ENCODE measurements at regions not wholly inside any gene's neighbourhood (a gene's known extent, or its start where the extent isn't known, plus 50 kb on each side); places are given as distances from the start of the nearest gene placed in this dataset.
"Not testable (repeated sequence)": the region's sequence is repeated elsewhere in the genome, so short reads cannot be mapped to it uniquely, and the experiment has no call there.

DNA sequence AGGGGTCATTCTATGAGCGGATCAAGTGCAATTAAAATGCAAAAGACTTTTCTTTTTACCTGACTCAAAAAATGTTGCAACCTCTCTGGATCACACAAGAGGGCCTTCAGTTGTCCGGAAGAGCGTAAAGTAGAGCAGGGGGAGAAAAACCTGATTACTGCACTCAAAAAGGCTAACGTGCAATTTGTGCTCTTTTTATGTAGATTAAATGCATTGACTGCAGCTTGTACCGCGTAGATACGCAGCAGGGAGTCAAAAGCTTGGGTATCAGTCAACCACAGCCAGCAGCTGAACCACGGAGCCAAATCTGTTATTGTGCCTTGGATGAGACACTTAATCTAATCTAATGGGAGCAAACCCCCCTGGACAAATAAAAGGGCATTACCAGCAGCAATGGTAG lies 107.3 kb upstream of the RAI2 start:
- TF ChIP-seq, protein P1, sequence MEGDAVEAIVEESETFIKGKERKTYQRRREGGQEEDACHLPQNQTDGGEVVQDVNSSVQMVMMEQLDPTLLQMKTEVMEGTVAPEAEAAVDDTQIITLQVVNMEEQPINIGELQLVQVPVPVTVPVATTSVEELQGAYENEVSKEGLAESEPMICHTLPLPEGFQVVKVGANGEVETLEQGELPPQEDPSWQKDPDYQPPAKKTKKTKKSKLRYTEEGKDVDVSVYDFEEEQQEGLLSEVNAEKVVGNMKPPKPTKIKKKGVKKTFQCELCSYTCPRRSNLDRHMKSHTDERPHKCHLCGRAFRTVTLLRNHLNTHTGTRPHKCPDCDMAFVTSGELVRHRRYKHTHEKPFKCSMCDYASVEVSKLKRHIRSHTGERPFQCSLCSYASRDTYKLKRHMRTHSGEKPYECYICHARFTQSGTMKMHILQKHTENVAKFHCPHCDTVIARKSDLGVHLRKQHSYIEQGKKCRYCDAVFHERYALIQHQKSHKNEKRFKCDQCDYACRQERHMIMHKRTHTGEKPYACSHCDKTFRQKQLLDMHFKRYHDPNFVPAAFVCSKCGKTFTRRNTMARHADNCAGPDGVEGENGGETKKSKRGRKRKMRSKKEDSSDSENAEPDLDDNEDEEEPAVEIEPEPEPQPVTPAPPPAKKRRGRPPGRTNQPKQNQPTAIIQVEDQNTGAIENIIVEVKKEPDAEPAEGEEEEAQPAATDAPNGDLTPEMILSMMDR (IDR thresholded peaks at IDR 0.05; ENCODE audit: borderline replicate concordance, insufficient read depth, low read depth, low read length), result no peak
- H3K4me3 ChIP-seq (ENCODE audit: low read depth, low read length), result no peak overlapping the region

DNA sequence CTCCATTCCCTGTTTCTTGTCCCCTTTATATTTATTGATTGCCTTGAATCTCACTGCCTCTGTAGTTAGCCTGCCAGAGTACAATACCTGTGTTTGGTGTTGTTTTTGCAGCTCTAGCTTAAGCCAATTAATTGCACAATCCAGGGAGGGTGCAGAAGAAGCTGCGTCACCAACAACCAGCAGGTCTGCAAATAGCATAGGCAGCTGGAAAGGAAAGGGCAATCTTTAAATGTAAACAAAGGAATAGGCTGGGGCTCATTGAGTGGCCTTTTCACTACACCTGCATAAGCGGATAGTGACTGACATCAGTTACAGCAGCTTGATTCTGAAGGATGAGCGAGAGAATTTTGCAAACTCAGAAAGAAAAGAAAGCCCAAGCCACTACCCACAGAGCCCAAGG lies 106.8 kb upstream of the RAI2 start:
- H3K4me3 ChIP-seq (ENCODE audit: low read depth, low read length), result no peak overlapping the region
- TF ChIP-seq, protein P1 (IDR thresholded peaks at IDR 0.05; ENCODE audit: borderline replicate concordance, insufficient read depth, low read depth, low read length), result no peak

DNA sequence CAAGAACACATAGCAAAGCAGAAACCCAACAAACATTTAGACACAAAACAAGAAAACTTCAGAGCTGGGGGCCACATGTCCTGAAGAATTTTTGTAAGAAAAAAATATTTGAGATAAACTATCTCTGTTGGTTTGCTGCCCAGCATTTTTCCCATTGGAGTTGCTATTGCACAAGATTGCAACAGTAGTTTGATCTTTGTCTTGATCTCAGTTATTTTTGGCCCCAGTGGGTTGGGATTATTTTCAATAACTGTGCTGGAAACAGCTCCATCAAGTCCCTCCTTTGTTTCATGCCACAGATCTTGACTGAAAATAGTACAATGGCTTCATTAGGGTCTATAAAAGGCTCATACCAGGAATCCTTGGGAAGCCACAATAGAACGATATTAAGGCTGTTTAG lies 103.8 kb upstream of the RAI2 start:
- H3K4me3 ChIP-seq (ENCODE audit: low read depth, low read length), result no peak overlapping the region
- TF ChIP-seq, protein P1 (IDR thresholded peaks at IDR 0.05; ENCODE audit: borderline replicate concordance, insufficient read depth, low read depth, low read length), result no peak

DNA sequence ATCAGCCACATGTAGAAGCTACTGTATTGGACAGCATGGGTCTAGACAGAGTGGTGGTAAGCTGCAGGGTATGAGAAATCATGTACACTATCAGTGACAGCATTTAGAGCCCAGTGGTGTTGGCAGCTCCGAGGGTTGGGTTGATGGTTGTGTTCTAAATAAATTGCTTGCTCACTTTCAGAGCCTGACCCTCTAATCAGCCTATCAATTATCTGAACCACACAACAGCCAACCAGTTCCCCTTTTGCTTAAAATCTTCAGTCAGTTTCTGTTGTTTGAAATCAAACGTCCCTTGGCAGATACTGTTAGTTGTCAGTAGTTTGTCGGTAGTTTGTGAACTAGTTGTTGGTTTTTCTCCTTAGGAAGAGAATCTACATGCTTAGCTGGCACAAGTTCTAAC lies 99.8 kb upstream of the RAI2 start:
- TF ChIP-seq, protein P1 (IDR thresholded peaks at IDR 0.05; ENCODE audit: borderline replicate concordance, insufficient read depth, low read depth, low read length), result no peak
- no peak overlapping the region for H3K4me3 ChIP-seq (ENCODE audit: low read depth, low read length)

DNA sequence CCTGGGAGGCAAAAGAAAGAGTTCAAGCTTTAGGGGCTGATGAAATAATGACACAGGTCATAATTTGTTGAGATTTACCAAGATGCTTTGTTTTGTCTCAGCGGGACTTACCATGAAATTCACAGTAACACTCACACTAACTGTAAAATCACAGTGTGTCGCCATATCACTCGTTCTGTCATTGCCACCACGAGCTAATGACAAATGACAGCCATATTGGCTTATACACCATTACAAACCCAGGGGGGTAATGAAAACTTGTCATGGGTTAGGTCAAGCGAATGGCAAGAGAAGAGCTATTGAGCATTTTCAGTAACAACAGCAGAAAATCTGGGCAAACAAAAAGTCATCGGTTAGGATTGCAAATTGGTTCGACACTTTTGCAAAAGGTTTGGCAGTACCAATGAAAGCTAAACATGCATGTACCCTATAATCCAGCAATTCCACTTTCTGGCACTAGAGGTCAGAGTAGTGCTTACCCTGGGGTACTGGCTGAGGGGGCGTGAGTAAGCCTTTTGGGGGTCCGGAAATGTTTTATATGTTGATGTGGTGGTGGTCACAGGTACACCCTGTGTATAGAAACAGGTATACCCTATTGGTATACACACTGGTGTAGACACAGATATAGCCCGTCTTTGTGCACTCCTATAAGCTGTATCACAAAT lies 83.9 kb upstream of the RAI2 start:
- TF ChIP-seq, protein P1 (IDR thresholded peaks at IDR 0.05; ENCODE audit: borderline replicate concordance, insufficient read depth, low read depth, low read length), result peak; percentile 74
- H3K4me3 ChIP-seq (ENCODE audit: low read depth, low read length), result no peak overlapping the region

DNA sequence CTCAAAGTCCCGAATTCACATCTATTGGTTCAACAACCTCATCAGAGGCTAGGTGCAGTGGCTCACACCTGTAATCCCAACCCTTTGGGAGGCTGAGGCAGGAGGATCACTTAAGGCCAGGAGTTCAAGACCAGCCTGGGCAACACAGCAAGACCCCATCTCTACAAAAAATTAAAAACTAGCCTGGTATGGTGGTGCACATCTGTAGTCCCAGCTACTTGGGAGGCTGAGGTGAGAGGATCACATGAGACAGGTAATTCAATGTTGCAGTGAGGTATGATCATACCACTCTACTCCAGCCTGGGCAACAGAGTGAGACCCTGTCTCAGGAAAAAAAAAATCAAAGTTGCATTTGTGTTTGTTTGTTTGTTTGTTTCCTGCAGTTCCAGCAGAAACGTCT lies 80.1 kb upstream of the RAI2 start:
- H3K4me3 ChIP-seq (ENCODE audit: low read depth, low read length), result not testable (repeated sequence)

DNA sequence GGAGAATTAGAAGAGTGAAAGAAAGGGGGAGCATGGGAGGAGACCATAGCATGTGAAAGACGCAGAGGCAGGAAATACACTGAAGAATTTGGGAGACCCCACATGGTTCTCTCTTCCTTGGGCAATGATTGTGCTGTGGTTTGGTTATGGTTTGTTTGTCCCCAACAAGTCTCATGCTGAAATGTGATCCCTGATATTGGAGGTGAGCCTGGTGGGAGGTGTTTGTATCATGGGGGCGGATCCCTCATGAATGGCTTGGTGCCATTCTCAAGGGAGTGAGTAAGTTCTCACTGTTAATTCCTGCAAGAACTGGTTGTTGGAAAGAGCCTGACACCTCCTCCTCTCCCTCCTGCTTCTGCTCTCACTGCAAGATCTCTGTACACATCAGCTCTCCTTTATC lies 78.6 kb upstream of the RAI2 start:
- H3K4me3 ChIP-seq (ENCODE audit: low read depth, low read length), result no peak overlapping the region
- TF ChIP-seq, protein P1 (IDR thresholded peaks at IDR 0.05; ENCODE audit: borderline replicate concordance, insufficient read depth, low read depth, low read length), result no peak

DNA sequence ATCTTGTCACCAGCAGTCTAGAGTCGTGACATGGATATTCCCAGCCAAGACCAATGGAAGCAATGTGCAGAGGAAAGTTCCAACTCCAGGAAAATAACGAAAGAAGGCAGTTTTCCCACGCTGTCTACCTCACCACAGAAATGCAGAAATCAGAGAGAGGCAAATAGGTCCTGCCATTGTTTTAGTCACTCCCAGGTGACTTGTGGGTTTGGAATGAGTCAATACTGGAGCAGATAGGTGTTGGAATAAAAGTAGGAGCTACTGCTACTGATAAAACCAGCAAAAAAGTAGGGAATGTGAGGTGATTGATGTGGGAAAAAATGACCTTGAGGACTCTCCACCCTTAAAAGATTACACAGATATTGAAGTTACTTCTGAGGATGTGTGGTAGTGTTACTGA lies 72.8 kb upstream of the RAI2 start:
- no peak overlapping the region for H3K4me3 ChIP-seq (ENCODE audit: low read depth, low read length)
- TF ChIP-seq, protein P1 (IDR thresholded peaks at IDR 0.05; ENCODE audit: borderline replicate concordance, insufficient read depth, low read depth, low read length), result no peak

Data from GM12875 (cell line).